ENCODE measurements at regions not wholly inside any gene's neighbourhood (a gene's known extent, or its start where the extent isn't known, plus 50 kb on each side); places are given as distances from the start of the nearest gene placed in this dataset.

DNA sequence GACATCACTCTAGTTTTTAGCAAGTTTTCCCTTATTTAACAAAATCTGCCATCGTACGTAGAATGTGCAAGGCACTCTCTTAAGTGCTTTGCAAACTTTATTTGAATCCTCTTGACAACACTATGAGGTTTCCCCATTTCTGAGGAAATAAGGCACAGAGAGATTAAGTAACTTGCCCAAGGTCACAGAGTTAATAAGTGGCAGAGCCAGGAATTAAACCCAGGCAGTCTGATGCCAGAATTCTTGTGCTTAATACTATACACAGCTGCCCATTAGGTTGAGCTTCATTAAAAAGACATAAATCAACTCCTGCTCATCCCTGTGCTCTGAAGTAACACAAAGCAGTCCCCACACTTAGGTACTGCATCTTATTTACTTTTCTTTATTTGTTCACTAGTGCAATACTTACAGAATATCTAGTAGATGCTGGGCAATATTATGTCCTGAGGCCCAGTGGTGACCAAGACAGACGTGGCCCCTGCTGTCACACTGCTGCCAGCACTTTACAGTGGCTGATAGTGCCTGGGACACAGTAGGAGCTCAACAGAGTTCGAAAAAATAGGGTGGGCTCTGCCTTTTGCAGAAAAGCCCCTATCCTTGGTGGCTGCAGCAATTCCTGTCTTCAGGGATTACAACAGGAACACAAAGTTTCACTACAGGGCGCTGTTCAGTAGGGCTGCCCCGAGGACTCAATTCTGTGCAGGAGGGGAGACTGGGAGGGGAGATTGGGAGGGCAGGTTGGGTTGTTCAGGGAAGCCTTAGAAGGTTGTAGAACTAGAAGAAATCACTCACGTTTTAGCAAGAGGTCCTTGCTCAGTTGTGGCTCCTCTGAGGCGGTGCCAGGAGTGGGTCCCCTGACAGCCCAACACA, 138.3 kb upstream of the TPM1 start:
- TF ChIP-seq, protein P1, sequence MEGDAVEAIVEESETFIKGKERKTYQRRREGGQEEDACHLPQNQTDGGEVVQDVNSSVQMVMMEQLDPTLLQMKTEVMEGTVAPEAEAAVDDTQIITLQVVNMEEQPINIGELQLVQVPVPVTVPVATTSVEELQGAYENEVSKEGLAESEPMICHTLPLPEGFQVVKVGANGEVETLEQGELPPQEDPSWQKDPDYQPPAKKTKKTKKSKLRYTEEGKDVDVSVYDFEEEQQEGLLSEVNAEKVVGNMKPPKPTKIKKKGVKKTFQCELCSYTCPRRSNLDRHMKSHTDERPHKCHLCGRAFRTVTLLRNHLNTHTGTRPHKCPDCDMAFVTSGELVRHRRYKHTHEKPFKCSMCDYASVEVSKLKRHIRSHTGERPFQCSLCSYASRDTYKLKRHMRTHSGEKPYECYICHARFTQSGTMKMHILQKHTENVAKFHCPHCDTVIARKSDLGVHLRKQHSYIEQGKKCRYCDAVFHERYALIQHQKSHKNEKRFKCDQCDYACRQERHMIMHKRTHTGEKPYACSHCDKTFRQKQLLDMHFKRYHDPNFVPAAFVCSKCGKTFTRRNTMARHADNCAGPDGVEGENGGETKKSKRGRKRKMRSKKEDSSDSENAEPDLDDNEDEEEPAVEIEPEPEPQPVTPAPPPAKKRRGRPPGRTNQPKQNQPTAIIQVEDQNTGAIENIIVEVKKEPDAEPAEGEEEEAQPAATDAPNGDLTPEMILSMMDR (conservative IDR thresholded peaks at IDR 0.05) = no peak
- TF ChIP-seq EZH2 (IDR thresholded peaks at IDR 0.05; ENCODE audit: low read depth) = no peak
